Thyroid gland (tissue), 4 donors: ENCODE measurements at regions not wholly inside any gene's neighbourhood (a gene's known extent, or its start where the extent isn't known, plus 50 kb on each side); places are given as distances from the start of the nearest gene placed in this dataset.

ENCODE experiments used
- DNase-seq, 2 donors: peaks; one replicate each; pipeline ENCODE4 v3.0.0-alpha.2; 2019
- H3K27ac ChIP-seq, 3 donors: fragments of 200-600 bp; sonication (generic); 1 replicate in 2 of 3; 2 replicates in 1 of 3; pipeline ENCODE4 v1.5.1; 2016 to 2019; ENCODE audit warnings: mild to moderate bottlenecking in 1 of 3, moderate library complexity in 1 of 3
- H3K27me3 ChIP-seq: fragments of 200-600 bp; sonication (generic); one replicate; pipeline ENCODE4 v1.5.1; 2019
- H3K36me3 ChIP-seq, 2 donors: fragments of 200-600 bp; sonication (generic); one replicate each; pipeline ENCODE4 v1.5.1; 2016 to 2019
- H3K4me1 ChIP-seq, 2 donors: fragments of 200-600 bp; sonication (generic); one replicate each; pipeline ENCODE4 v1.5.1; 2017 to 2019
- H3K4me3 ChIP-seq, 3 donors: fragments of 200-600 bp; sonication (generic); replicated peaks in 1 of 3; 1 replicate in 2 of 3; 2 replicates in 1 of 3; pipeline ENCODE4 v1.5.1; 2016; ENCODE audit warnings: mild to moderate bottlenecking in 1 of 3
- H3K9me3 ChIP-seq: fragments of 200-600 bp; sonication (generic); one replicate; pipeline ENCODE4 v1.5.1; 2017
- POLR2A ChIP-seq, 2 donors: fragments of 450-650 bp; IDR thresholded peaks; one replicate each; pipeline ENCODE4 v1.6.1; 2017; ENCODE audit warnings: antibody characterized with exemption in 2 of 2, mild to moderate bottlenecking in 2 of 2, moderate library complexity in 1 of 2
- WGBS, 2 donors: methylation state at CpG; one replicate each; pipeline ENCODE4 v1.1.5; 2017; 5-methylcytosine and 5-hydroxymethylcytosine counted together
- intact Hi-C: fragments of 100-400 bp; cut with DNase I; formaldehyde crosslinking; loops from one replicate; pipeline ENCODE4 v1.15.1; 2023
- TF ChIP-seq, protein P1 (sequence below), 6 experiments: fragments of 200-600 bp in 3 of 6; fragments of 450-650 bp in 3 of 6; sonication (generic) in 3 of 6; IDR thresholded peaks; one replicate each; pipeline ENCODE4 v1.5.1; 2016 to 2019; ENCODE audit warnings: antibody characterized with exemption in 6 of 6, mild to moderate bottlenecking in 2 of 6, inconsistent platforms in 1 of 6, moderate library complexity in 1 of 6

DNA sequence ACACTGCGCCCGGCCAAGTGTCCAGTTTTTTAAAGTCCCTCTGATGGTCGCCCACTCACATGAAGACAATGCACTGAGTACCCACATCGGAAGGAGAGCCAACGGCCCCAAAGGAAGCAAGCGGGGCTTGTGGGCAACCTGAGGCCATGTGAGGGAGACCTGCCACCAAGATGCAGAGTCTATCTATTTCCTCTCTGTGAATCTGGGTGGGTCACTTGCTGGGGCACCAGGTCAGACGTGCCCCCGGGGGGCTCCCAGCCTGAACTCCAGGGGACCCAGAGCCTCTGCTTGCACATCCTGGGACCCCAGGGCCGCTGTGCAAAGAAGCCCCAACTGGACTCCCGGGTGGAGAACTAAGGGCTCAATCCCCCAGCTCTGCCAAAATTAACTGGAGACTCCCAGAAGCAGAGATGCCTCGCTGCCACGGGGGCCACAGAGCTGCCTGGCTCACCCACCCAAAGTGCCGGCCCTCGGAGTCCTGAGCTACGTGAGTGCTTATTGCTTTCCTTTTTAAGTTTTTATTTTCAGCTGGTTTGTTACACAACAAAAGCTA is 106.4 kb downstream of the BRD1 start:
- Histone ChIP-seq H3K4me3 (no peak overlapping the region), H3K4me1 (no peaks in the 10 kb centered on the region), H3K27ac (no peak overlapping the region), H3K27me3 (peaks cover 7% of the 10 kb centered on the region), H3K9me3 (no peaks in the 10 kb centered on the region), H3K36me3 (no peaks in the 10 kb centered on the region)
- WGBS, 2 donors, result 89 to 90% methylated on average over 13 to 14 of the region's 15 CpGs
- no peak for DNase-seq
- intact Hi-C loops, result no loop called here
- TF ChIP-seq POLR2A (IDR thresholded peaks at IDR 0.05), result no peak
- TF ChIP-seq, protein P1, sequence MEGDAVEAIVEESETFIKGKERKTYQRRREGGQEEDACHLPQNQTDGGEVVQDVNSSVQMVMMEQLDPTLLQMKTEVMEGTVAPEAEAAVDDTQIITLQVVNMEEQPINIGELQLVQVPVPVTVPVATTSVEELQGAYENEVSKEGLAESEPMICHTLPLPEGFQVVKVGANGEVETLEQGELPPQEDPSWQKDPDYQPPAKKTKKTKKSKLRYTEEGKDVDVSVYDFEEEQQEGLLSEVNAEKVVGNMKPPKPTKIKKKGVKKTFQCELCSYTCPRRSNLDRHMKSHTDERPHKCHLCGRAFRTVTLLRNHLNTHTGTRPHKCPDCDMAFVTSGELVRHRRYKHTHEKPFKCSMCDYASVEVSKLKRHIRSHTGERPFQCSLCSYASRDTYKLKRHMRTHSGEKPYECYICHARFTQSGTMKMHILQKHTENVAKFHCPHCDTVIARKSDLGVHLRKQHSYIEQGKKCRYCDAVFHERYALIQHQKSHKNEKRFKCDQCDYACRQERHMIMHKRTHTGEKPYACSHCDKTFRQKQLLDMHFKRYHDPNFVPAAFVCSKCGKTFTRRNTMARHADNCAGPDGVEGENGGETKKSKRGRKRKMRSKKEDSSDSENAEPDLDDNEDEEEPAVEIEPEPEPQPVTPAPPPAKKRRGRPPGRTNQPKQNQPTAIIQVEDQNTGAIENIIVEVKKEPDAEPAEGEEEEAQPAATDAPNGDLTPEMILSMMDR (IDR thresholded peaks at IDR 0.05), result no peak

- H3K4me3 ChIP-seq, result no peak overlapping the region
- no peaks in the 10 kb centered on the region for H3K36me3 ChIP-seq
- H3K27me3 ChIP-seq, result peaks cover 6% of the 10 kb centered on the region
- no peaks in the 10 kb centered on the region for H3K9me3 ChIP-seq
- DNase-seq, result no peak
- H3K4me1 ChIP-seq, result no peaks in the 10 kb centered on the region
- WGBS, 2 donors, result 78 to 79% methylated on average over 15 to 17 of the region's 18 CpGs
- H3K27ac ChIP-seq, result no peak overlapping the region
- TF ChIP-seq, protein P1 (IDR thresholded peaks at IDR 0.05), result no peak
- TF ChIP-seq POLR2A (IDR thresholded peaks at IDR 0.05), result no peak
- intact Hi-C loops, result no loop called here
These were observed 107.3 kb downstream of the BRD1 start for GRCh38 chr22:49720279-49720959.

DNA sequence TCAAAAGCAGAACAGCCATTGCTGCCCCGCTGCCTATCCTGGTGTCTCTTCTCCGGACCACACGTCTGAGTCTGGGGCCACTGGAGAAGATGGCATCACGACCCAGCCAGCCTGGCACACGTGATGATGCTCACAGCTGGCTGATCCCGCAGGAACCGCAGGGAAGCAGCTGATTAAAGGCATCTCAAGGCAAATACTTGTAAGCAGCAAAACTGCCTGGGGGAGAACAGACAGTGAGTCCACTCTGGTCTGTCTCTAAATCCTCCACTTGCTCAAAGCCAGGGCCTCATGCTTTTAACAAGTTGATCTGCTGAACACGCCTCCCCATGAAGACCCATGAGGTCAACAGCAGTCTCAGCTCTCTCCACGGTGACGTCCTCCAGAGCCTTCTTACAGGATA is 108.6 kb downstream of the BRD1 start:
- no peak for DNase-seq
- Histone ChIP-seq H3K36me3 (no peaks in the 10 kb centered on the region), H3K27me3 (no peaks in the 10 kb centered on the region), H3K27ac (no peak overlapping the region), H3K4me1 (no peaks in the 10 kb centered on the region), H3K4me3 (no peak overlapping the region), H3K9me3 (no peaks in the 10 kb centered on the region)
- WGBS, 2 donors, result 67 to 80% methylated on average over 10 of the region's 10 CpGs
- no peak for TF ChIP-seq POLR2A (IDR thresholded peaks at IDR 0.05)
- TF ChIP-seq, protein P1 (IDR thresholded peaks at IDR 0.05), result no peak
- intact Hi-C loops, result no loop called here

DNA sequence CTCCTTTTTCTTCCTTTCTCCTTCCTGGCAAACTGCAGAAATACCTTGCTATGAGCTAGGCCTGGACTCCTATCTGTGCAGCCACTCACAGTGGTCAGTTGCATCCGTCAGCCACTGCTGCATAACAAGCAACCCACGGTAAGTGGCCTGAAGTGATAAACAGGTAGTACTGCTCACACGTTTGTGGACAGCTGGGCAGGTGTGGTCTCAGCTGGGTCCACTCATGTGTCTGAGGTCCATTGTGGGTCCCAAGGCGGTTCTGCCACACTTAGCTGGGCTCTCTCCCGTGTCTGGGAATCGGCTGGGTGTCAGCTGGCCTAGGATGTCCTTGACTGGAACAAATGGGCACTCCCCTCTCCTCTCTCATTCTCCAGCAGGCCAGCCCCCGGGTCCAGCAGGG is 109.3 kb downstream of the BRD1 start:
- Histone ChIP-seq H3K27me3 (no peaks in the 10 kb centered on the region), H3K27ac (no peak overlapping the region), H3K4me1 (no peaks in the 10 kb centered on the region), H3K4me3 (no peak overlapping the region), H3K9me3 (no peaks in the 10 kb centered on the region), H3K36me3 (no peaks in the 10 kb centered on the region)
- no peak for DNase-seq
- TF ChIP-seq, protein P1 (IDR thresholded peaks at IDR 0.05), result no peak
- no peak for TF ChIP-seq POLR2A (IDR thresholded peaks at IDR 0.05)
- intact Hi-C loops, result no loop called here
- 70 to 81% methylated on average over 7 of the region's 7 CpGs for WGBS, 2 donors

DNA sequence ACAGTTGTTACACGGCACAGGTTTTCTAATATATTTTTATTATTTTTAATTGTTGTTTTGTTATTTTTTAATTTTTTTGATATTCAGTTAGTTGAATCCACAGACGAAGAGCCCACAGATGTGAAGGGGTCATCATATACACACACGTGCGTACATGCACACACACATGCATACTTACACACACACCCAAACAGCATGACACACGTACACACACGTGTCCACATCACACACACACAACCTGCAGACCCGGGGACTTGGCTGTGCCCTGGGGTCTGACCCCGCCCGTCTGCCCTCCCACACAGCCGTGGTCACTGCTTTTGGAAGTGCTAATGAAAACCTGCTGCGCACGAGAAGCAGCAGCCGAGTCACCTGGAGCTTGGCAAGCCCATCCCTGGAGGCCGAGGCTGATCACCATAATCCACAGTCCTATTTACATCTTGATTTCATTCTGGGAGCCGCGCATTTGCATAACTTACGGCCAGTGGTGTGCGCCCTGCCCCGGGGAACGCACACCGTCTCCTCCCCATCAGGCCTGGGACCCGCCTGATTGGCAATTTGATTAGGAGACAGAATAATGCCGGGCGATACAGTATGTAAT is 110.3 kb downstream of the BRD1 start:
- H3K9me3 ChIP-seq, result no peaks in the 10 kb centered on the region
- H3K4me1 ChIP-seq, result no peaks in the 10 kb centered on the region
- H3K27ac ChIP-seq, result no peak overlapping the region
- no peak overlapping the region for H3K4me3 ChIP-seq
- no peaks in the 10 kb centered on the region for H3K36me3 ChIP-seq
- no peak for DNase-seq
- TF ChIP-seq, protein P1 (IDR thresholded peaks at IDR 0.05), result no peak
- no peak for TF ChIP-seq POLR2A (IDR thresholded peaks at IDR 0.05)
- H3K27me3 ChIP-seq, result no peaks in the 10 kb centered on the region
- intact Hi-C loops, result no loop called here
- WGBS, 2 donors, result 76 to 78% methylated on average over 18 to 24 of the region's 24 CpGs
